HL-60/S4 treated with phorbol 12-myristate 13-acetate at 8.2 ng/mL for 4 days and 3 days (cell line): ENCODE measurements at regions not wholly inside any gene's neighbourhood (a gene's known extent, or its start where the extent isn't known, plus 50 kb on each side); places are given as distances from the start of the nearest gene placed in this dataset.

Experiments used
- in situ Hi-C: fragments of 300-500 bp; cut with MboI; formaldehyde crosslinking; loops from 2 replicates; pipeline ENCODE4 v1.15.0; 2022; ENCODE audit warnings: low sequenced_read_pairs

GRCh38 chrX:9189286-9189685 is 155.4 kb upstream of the FAM9B start:
- in situ Hi-C loops, result no loop called here

- in situ Hi-C loops, result no loop called here
These were observed 157.5 kb upstream of the FAM9B start for GRCh38 chrX:9191392-9191791.

- in situ Hi-C loops, result no loop called here
These were observed 161.4 kb upstream of the FAM9B start for GRCh38 chrX:9195199-9195880.

- in situ Hi-C loops, result no loop called here
These were observed 163.2 kb upstream of the FAM9B start for GRCh38 chrX:9196961-9197640.

- in situ Hi-C loops, result no loop called here
These were observed 170.6 kb upstream of the FAM9B start for GRCh38 chrX:9204560-9204959.

GRCh38 chrX:9205599-9206223 is 171.8 kb upstream of the FAM9B start:
- in situ Hi-C loops, result no loop called here

GRCh38 chrX:9207142-9207541 is 173.2 kb upstream of the FAM9B start:
- in situ Hi-C loops, result no loop called here

- in situ Hi-C loops, result no loop called here
These were observed 177.3 kb upstream of the FAM9B start for GRCh38 chrX:9211269-9211668.

- in situ Hi-C loops, result no loop called here
These were observed 187.9 kb upstream of the FAM9B start for GRCh38 chrX:9221781-9222180.

GRCh38 chrX:9222299-9222698 is 188.4 kb upstream of the FAM9B start:
- in situ Hi-C loops, result no loop called here

- in situ Hi-C loops, result no loop called here
These were observed 193.3 kb upstream of the FAM9B start for GRCh38 chrX:9227276-9227675.

- in situ Hi-C loops, result no loop called here
These were observed 197.6 kb upstream of the FAM9B start for GRCh38 chrX:9231491-9231890.

GRCh38 chrX:9233141-9233540 is 199.2 kb upstream of the FAM9B start:
- in situ Hi-C loops, result no loop called here

- in situ Hi-C loops, result no loop called here
These were observed 200.4 kb upstream of the FAM9B start for GRCh38 chrX:9234315-9234714.

- in situ Hi-C loops, result no loop called here
These were observed 201.8 kb upstream of the FAM9B start for GRCh38 chrX:9235722-9236121.

- in situ Hi-C loops, result no loop called here
These were observed 207.0 kb upstream of the FAM9B start for GRCh38 chrX:9240956-9241355.

GRCh38 chrX:9241427-9241826 is 207.5 kb upstream of the FAM9B start:
- in situ Hi-C loops, result no loop called here

GRCh38 chrX:9249051-9249846 is 215.3 kb upstream of the FAM9B start:
- in situ Hi-C loops, result no loop called here

- in situ Hi-C loops, result no loop called here
These were observed 212.7 kb upstream of the TBL1X start for GRCh38 chrX:9252182-9252581.

- in situ Hi-C loops, result no loop called here
These were observed 211.6 kb upstream of the TBL1X start for GRCh38 chrX:9253211-9253610.

GRCh38 chrX:9257718-9258420 is 207.0 kb upstream of the TBL1X start:
- in situ Hi-C loops, result no loop called here
